ENCODE measurements at regions not wholly inside any gene's neighbourhood (a gene's known extent, or its start where the extent isn't known, plus 50 kb on each side); places are given as distances from the start of the nearest gene placed in this dataset.

DNA sequence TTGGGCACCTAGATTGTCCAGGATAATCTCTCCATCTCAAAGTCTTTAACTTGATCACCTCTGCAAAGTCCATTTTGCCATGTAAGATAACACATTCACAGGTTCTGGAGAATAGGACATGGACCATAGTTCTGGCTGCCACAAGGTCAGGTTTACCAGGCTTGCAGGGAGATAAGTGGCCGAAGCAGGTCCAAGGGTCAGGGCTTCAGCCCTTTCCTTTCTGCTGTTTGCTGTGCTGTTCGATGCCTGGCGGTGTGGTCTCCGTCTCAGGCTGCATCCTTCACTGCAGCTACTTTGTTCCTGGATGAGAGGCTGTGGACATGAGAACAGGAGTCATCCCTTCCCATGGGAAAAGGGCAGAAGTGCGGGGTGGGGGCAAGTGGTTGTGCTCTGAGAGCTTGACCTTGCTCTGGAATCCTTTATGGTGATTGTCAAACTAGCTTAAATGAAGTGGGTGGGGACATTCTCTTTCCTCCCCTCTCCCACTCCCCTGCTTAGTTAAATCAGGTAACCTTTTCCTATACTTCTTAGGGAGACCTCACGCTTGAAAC is 320.2 kb upstream of the C2CD4B start:
- no peaks in the 10 kb centered on the region for H3K27me3 Mint-ChIP-seq (ENCODE audit: unreplicated experiment)
- no peak overlapping the region for H3K27ac Mint-ChIP-seq (ENCODE audit: unreplicated experiment)
- H3K9me3 Mint-ChIP-seq (ENCODE audit: unreplicated experiment): no peaks in the 10 kb centered on the region
- no peak overlapping the region for H3K4me3 Mint-ChIP-seq (ENCODE audit: unreplicated experiment)
- peaks cover 12% of the 10 kb centered on the region for H3K4me1 Mint-ChIP-seq (ENCODE audit: unreplicated experiment)
- DNase-seq (ENCODE audit: extremely low spot score, unreplicated experiment): no peak
- no peaks in the 10 kb centered on the region for H3K36me3 Mint-ChIP-seq (ENCODE audit: unreplicated experiment)
- TF ChIP-seq, protein P1, sequence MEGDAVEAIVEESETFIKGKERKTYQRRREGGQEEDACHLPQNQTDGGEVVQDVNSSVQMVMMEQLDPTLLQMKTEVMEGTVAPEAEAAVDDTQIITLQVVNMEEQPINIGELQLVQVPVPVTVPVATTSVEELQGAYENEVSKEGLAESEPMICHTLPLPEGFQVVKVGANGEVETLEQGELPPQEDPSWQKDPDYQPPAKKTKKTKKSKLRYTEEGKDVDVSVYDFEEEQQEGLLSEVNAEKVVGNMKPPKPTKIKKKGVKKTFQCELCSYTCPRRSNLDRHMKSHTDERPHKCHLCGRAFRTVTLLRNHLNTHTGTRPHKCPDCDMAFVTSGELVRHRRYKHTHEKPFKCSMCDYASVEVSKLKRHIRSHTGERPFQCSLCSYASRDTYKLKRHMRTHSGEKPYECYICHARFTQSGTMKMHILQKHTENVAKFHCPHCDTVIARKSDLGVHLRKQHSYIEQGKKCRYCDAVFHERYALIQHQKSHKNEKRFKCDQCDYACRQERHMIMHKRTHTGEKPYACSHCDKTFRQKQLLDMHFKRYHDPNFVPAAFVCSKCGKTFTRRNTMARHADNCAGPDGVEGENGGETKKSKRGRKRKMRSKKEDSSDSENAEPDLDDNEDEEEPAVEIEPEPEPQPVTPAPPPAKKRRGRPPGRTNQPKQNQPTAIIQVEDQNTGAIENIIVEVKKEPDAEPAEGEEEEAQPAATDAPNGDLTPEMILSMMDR (IDR thresholded peaks at IDR 0.05): no peak

- TF ChIP-seq, protein P1 (IDR thresholded peaks at IDR 0.05): no peak
- Mint-ChIP-seq H3K4me1 (ENCODE audit: unreplicated experiment) (peaks cover 12% of the 10 kb centered on the region), H3K4me3 (ENCODE audit: unreplicated experiment) (no peak overlapping the region), H3K27ac (ENCODE audit: unreplicated experiment) (no peak overlapping the region), H3K36me3 (ENCODE audit: unreplicated experiment) (no peaks in the 10 kb centered on the region), H3K9me3 (ENCODE audit: unreplicated experiment) (no peaks in the 10 kb centered on the region), H3K27me3 (ENCODE audit: unreplicated experiment) (no peaks in the 10 kb centered on the region)
- DNase-seq (ENCODE audit: extremely low spot score, unreplicated experiment): no peak
Observed at GRCh38 chr15:62486041-62486440, 321.0 kb upstream of the C2CD4B start.

DNA sequence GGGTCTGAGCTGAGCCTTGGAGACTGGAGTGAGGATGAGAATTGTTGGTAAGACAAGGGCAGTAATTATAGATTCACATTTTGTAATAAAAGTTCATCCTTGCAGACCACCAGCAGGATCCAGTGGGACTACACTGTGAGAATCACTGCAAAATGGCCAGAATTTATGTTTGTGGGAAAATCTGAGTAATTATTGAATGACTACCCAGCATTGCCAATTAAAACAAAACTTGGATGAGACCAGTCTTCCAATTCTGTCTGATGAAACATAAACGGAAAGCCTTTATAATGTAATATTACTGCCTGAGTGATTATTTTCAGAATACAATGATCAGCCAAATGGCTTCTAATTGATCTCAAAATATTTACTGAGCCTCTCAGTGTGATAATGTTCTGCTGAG is 323.3 kb upstream of the C2CD4B start:
- Mint-ChIP-seq H3K27ac (ENCODE audit: unreplicated experiment) (no peak overlapping the region), H3K4me3 (ENCODE audit: unreplicated experiment) (no peak overlapping the region), H3K27me3 (ENCODE audit: unreplicated experiment) (no peaks in the 10 kb centered on the region), H3K36me3 (ENCODE audit: unreplicated experiment) (no peaks in the 10 kb centered on the region), H3K4me1 (ENCODE audit: unreplicated experiment) (peaks cover 12% of the 10 kb centered on the region), H3K9me3 (ENCODE audit: unreplicated experiment) (no peaks in the 10 kb centered on the region)
- TF ChIP-seq, protein P1 (IDR thresholded peaks at IDR 0.05): no peak
- DNase-seq (ENCODE audit: extremely low spot score, unreplicated experiment): no peak

DNA sequence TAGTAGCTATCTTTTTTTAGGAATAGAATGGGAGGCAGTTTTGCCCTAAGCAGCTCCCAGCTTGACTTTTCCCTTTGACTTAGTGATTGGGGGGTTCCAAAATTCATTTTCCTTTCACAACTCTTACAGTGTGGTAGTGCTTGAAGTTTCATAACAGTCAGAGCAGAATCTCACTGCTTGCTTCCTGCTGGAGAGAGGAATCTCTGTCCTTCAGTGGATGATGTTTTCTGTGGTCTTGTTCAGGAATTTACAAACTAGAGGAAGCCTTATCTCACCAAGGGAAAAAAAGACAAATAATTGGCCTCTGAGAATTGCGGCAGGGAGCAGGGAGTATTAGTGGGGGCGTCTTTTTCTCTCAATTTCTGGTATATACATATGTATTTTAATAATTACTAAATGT is 326.6 kb upstream of the C2CD4B start:
- Mint-ChIP-seq H3K4me3 (ENCODE audit: unreplicated experiment) (no peak overlapping the region), H3K27ac (ENCODE audit: unreplicated experiment) (no peak overlapping the region)

GRCh38 chr15:62492900-62493299 is 327.8 kb upstream of the C2CD4B start:
- H3K4me3 Mint-ChIP-seq (ENCODE audit: unreplicated experiment): no peak overlapping the region

More for the DNA sequence above, 326.6 kb upstream of the C2CD4B start:
- Mint-ChIP-seq H3K27me3 (ENCODE audit: unreplicated experiment) (no peaks in the 10 kb centered on the region), H3K9me3 (ENCODE audit: unreplicated experiment) (no peaks in the 10 kb centered on the region), H3K36me3 (ENCODE audit: unreplicated experiment) (no peaks in the 10 kb centered on the region), H3K4me1 (ENCODE audit: unreplicated experiment) (peaks cover 2% of the 10 kb centered on the region)
- TF ChIP-seq, protein P1 (IDR thresholded peaks at IDR 0.05): no peak
- no peak for DNase-seq (ENCODE audit: extremely low spot score, unreplicated experiment)

More at GRCh38 chr15:62492900-62493299, 327.8 kb upstream of the C2CD4B start:
- Mint-ChIP-seq H3K4me1 (ENCODE audit: unreplicated experiment) (peaks cover 2% of the 10 kb centered on the region), H3K27ac (ENCODE audit: unreplicated experiment) (no peak overlapping the region), H3K27me3 (ENCODE audit: unreplicated experiment) (no peaks in the 10 kb centered on the region), H3K36me3 (ENCODE audit: unreplicated experiment) (no peaks in the 10 kb centered on the region), H3K9me3 (ENCODE audit: unreplicated experiment) (no peaks in the 10 kb centered on the region)
- TF ChIP-seq, protein P1 (IDR thresholded peaks at IDR 0.05): no peak
- no peak for DNase-seq (ENCODE audit: extremely low spot score, unreplicated experiment)

All from osteocyte (in vitro differentiated cells).